Right lobe of liver (tissue), 4 donors: ENCODE measurements at regions not wholly inside any gene's neighbourhood (a gene's known extent, or its start where the extent isn't known, plus 50 kb on each side); places are given as distances from the start of the nearest gene placed in this dataset.

Source experiments
- CTCF ChIP-seq, 4 donors: fragments of 200-600 bp in 3 of 4; fragments of 450-650 bp in 1 of 4; IDR thresholded peaks; one replicate each; pipeline versions ENCODE4 v1.5.1 to v1.8.0; 2016 to 2022; ENCODE audit warnings: antibody characterized with exemption in 4 of 4, mild to moderate bottlenecking in 2 of 4
- POLR2A ChIP-seq: fragments of 450-650 bp; IDR thresholded peaks from one replicate; pipeline ENCODE4 v1.6.1; 2017; ENCODE audit warnings: antibody characterized with exemption, mild to moderate bottlenecking
- donor health status: DM: no; HTN: no; CAD: no.
- donor health status: DM: no; HTN: no; CAD: no.
- donor health status: DM: no; HTN: yes; CAD: no.

- no peak for TF ChIP-seq CTCF (IDR thresholded peaks at IDR 0.05)
- TF ChIP-seq POLR2A = no peak
Observed at GRCh38 chr6:10237298-10238038, 177.4 kb downstream of the TFAP2A start.
